ENCODE measurements at regions not wholly inside any gene's neighbourhood (a gene's known extent, or its start where the extent isn't known, plus 50 kb on each side); places are given as distances from the start of the nearest gene placed in this dataset.

- H3K4me1 ChIP-seq (ENCODE audit: control insufficient read depth, extremely low read depth, insufficient read depth, low read length) = no peaks in the 10 kb centered on the region
- peaks cover 0 to 1% of the 10 kb centered on the region in 2 experiments for H3K27me3 ChIP-seq (ENCODE audit: control insufficient read depth in 2 of 2, insufficient read depth in 2 of 2, low read length in 2 of 2)
- H3K9me3 ChIP-seq (replicated peaks; ENCODE audit: control insufficient read depth, insufficient read depth, low read length) = no peaks in the 10 kb centered on the region
- H3K27ac ChIP-seq (ENCODE audit: insufficient read depth, low read depth, low read length) = no peak overlapping the region
- no peak for FAIRE-seq
- no peaks in the 10 kb centered on the region for H3K79me2 ChIP-seq (ENCODE audit: control insufficient read depth, insufficient read depth, low read length)
- intact Hi-C loops (cut with micrococcal nuclease) (loop anchor here (5.0 kb wide), 1 partner anchor 370 kb away; no protein-coding TSS in a partner anchor), dilution Hi-C loops (cut with MboI; ENCODE audit: extremely low pct_ligation_motif_present, low sequenced_read_pairs) (no loop called here)
- no peaks in the 10 kb centered on the region for H3K36me3 ChIP-seq (ENCODE audit: control insufficient read depth in 2 of 2, extremely low read depth in 1 of 2, insufficient read depth in 2 of 2, low read length in 2 of 2)
- no TSS peak for BruUV-seq (replicated peaks)
- no peak overlapping the region for H3K9ac ChIP-seq (replicated peaks; ENCODE audit: extremely low read depth, insufficient read depth, low read length)
- H3K4me3 ChIP-seq (replicated peaks in 1 of 3; ENCODE audit: insufficient read depth in 1 of 3, low read depth in 1 of 3, low read length in 3 of 3) = no peak overlapping the region
- H3K9me1 ChIP-seq (replicated peaks; ENCODE audit: control insufficient read depth, extremely low read depth, insufficient read depth, low read length) = no peaks in the 10 kb centered on the region
- CTCF ChIA-PET = interaction anchor here (1.2 kb wide), 1 partner anchor 16 kb away, joined by 3 read pairs; no protein-coding TSS in a partner anchor
- H4K20me1 ChIP-seq (replicated peaks; ENCODE audit: control insufficient read depth, extremely low read depth, insufficient read depth, low read length) = no peaks in the 10 kb centered on the region
- no peak overlapping the region for H2AFZ ChIP-seq (ENCODE audit: low read depth, low read length)
- H3K4me2 ChIP-seq (ENCODE audit: insufficient read depth, low read length) = no peak overlapping the region
- DNase-seq (ENCODE audit: low read depth, low spot score) = no peak
- no peak for TF ChIP-seq POLR2AphosphoS5 (IDR thresholded peaks at IDR 0.05; ENCODE audit: insufficient read depth, low read depth, low read length)
- no peak for TF ChIP-seq MYC (IDR thresholded peaks at IDR 0.05; ENCODE audit: low read depth, low read length)
- no peak for TF ChIP-seq CTCF (IDR thresholded peaks at IDR 0.05; ENCODE audit: extremely low read depth in 1 of 2, insufficient read depth in 1 of 2, low read depth in 1 of 2, low read length in 2 of 2)
- TF ChIP-seq POLR2A (IDR thresholded peaks at IDR 0.05; ENCODE audit: low read depth, low read length) = no peak
- TF ChIP-seq, protein P1, sequence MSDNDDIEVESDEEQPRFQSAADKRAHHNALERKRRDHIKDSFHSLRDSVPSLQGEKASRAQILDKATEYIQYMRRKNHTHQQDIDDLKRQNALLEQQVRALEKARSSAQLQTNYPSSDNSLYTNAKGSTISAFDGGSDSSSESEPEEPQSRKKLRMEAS (IDR thresholded peaks at IDR 0.05; ENCODE audit: insufficient read depth, insufficient read length) = no peak
- TF ChIP-seq GATA2 (IDR thresholded peaks at IDR 0.05; ENCODE audit: insufficient read depth, insufficient read length, low read depth, low read length) = no peak
- TF ChIP-seq JUN (IDR thresholded peaks at IDR 0.05; ENCODE audit: borderline replicate concordance, insufficient read depth, insufficient read length, low read depth) = no peak
- TF ChIP-seq EZH2 (IDR thresholded peaks at IDR 0.05; ENCODE audit: borderline replicate concordance, low read depth, low read length, severe bottlenecking) = no peak
- no peak for TF ChIP-seq FOS (IDR thresholded peaks at IDR 0.05; ENCODE audit: borderline replicate concordance, insufficient read depth, low read length)
- POLR2A ChIA-PET = no interaction called here
Measured at GRCh38 chr14:35927727-35928126, 101.6 kb downstream of the BRMS1L start.

Data from endothelial cell of umbilical vein (primary cell).